ENCODE measurements at regions not wholly inside any gene's neighbourhood (a gene's known extent, or its start where the extent isn't known, plus 50 kb on each side); places are given as distances from the start of the nearest gene placed in this dataset.

DNA sequence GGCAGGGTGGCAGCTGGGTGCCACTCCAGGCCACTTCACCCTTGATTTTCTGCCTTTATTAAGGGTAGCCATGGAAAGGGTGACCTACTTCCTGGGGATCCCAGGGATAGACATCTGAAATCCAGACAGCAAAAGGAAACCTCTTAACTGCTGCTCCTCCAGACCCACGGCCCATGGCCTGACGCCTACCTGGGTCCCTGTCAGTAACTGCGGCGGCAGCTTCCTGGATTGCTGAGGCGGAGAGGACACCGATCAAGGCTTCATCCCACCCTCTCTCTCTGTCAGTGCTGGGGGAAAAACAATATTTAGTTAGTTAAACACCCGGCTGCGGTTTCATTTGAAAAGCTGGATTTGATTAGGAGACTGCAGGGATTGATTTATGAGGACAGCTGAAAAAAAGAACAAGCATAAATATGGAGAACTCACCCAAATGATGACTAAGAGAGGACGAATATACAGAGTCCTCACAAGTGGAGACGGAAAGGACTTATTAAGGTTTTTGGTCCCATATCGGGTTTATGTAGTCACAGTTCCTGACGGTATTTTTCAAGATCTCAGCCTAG, 158.7 kb upstream of the KLF4 start:
- TF ChIP-seq, protein P1, sequence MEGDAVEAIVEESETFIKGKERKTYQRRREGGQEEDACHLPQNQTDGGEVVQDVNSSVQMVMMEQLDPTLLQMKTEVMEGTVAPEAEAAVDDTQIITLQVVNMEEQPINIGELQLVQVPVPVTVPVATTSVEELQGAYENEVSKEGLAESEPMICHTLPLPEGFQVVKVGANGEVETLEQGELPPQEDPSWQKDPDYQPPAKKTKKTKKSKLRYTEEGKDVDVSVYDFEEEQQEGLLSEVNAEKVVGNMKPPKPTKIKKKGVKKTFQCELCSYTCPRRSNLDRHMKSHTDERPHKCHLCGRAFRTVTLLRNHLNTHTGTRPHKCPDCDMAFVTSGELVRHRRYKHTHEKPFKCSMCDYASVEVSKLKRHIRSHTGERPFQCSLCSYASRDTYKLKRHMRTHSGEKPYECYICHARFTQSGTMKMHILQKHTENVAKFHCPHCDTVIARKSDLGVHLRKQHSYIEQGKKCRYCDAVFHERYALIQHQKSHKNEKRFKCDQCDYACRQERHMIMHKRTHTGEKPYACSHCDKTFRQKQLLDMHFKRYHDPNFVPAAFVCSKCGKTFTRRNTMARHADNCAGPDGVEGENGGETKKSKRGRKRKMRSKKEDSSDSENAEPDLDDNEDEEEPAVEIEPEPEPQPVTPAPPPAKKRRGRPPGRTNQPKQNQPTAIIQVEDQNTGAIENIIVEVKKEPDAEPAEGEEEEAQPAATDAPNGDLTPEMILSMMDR (IDR thresholded peaks at IDR 0.05) = no peak

DNA sequence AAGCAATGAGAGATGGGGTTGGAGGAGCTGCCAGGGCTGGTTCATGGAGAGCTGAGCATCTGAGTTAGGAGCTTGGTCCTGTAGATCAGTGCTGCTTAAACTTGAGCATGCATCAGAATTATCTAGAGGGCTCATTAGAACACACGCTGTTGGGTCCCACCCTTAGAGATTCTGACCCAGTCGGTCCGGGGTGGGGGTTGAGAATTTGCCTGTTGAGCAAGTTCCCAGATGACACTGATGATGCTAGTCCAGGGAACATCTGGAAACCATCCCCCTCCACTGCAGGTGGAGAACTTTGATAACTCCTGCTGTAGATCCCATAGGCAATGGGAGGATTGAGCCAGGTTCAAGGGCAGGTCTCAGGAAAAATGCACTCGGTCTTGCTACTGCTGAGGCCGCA, 158.0 kb upstream of the KLF4 start:
- TF ChIP-seq, protein P1 (IDR thresholded peaks at IDR 0.05) = no peak

DNA sequence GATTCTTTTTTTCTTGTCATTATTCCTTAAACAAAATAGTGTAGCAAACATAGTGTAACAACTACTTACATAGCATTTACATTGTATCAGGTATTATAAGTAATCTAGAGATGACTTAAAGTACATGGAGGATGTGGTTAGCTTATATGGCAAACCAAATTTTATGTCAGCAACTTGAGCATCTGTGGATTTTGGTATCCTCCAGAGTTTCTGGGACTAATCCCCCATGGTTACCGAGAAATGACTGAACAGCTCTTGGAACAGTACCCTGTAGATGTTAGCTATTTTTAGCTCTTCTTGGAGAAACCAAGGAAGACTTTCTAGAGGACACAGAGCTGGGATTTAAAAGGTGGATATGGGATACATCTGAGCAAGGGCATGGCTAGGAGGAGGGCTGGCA, 157.6 kb upstream of the KLF4 start:
- TF ChIP-seq, protein P1 (IDR thresholded peaks at IDR 0.05) = no peak

DNA sequence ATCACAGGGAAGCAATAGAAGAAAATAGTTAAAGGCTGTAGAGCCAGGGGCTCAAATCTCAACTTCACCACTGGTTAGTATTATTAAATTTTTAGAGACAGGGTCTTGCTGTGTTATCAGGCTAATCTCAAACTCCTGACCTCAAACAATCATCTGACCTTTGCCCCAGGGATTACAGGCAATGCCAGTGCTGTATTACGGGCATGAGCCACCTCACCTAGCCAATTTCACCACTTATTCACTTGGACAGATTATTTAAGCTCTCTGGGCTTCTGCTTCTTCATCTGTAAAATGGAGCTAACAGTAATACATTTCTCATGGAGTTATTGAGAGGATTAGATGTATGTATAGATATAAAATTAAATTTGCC, 155.9 kb upstream of the KLF4 start:
- TF ChIP-seq, protein P1 (IDR thresholded peaks at IDR 0.05) = no peak

DNA sequence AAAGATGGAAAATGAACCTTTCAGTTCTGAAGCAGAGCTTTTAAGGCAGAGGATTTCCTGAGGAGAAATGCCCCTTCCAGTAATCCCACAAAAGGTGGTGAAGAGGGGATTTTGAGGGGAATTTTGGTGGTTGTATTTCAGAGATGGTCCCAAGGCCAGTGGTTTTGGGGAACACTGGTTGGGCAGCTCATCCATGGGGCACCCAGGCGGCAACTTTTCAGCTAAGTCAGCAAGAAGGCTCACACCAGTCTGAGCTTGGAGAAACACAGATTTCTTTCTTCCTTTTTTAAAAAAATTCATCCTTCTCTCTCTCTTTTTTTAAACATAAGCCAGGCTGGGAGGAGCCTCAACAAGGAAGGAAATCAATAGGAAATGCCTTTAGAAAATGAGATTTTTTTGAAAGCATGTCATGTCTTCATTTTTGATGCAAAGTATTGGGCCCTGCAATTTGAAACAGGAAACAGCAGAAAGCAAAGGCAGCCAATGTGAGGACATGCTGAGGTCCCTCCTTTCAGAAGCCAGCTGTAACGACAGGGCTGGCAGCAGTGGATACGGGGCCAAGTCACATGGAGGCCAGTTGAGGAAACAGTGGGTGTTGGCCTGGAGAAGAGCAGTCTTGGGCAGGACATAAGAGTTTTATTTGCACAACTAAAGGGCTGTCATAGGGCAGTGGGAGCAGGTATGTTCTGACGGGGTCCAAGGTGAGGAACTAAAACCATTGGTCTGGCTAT, 155.3 kb upstream of the KLF4 start:
- TF ChIP-seq, protein P1 (IDR thresholded peaks at IDR 0.05) = no peak

DNA sequence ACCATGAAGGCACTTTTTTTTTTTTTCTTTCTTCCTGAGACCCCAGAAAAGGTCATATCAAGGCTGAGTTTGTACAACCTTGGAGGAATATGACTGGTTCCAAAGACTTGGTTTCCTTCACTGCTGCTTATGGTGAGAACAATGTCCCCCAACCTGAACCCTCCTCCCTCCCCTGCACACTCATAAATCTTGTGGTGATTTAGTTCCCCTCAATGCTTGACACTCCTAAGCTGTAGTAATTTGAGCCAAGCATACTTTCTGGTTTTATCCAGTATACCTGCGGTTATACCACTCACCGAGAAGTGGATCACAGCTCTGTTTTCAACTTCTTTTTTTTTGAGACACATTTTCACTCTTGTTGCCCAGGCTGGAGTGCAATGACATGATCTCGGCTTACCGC, 149.9 kb upstream of the KLF4 start:
- TF ChIP-seq, protein P1 (IDR thresholded peaks at IDR 0.05) = no peak

DNA sequence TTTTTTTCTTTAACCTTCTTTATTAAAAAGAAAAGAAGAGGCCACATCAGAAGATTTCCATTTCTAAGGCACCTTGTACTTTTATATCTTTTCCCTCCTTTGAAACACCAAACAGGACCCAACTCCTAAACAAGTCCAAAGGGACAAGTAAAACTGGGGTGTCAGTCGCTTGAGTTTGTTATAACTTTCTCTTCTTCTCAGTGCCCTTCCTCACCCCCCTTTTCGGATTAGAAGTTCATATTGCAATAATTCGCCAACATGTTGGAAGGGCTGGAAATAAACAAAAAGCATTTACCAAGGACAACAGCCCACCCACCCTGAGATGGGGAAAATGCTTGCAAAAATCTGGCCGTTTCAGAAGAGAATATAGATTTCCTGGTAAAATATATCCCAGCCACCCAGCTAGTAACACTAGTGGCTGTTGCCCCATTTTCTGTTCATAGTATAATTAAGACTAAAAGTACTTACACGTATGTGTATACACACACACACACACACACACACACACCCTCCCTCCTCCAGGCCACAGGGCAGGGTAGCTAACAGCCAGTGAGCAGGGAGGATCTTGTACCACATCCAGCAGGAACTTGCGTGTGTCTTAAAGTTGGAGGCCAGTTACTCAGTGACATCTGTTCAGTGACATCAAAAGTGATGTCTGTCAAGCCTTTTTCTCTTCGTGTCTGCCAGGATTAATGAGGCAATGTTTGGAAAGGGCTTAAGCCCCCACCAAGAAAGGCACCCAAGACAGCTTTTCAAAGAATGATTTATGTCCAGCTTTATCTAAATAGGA, 149.1 kb upstream of the KLF4 start:
- TF ChIP-seq, protein P1 (IDR thresholded peaks at IDR 0.05) = no peak

Measured in LNCAP (cell line).